GM12873 (cell line): ENCODE measurements at regions not wholly inside any gene's neighbourhood (a gene's known extent, or its start where the extent isn't known, plus 50 kb on each side); places are given as distances from the start of the nearest gene placed in this dataset.

Experiments used
- CTCF ChIP-seq: IDR thresholded peaks from 2 replicates; pipeline ENCODE4 v1.5.1; 2012; ENCODE audit warnings: low read depth, mild to moderate bottlenecking, moderate library complexity, low read length, control low read depth; ENCODE audit not compliant: insufficient read depth; ENCODE audit errors: missing control alignments

- no peak for TF ChIP-seq CTCF
Measured at GRCh38 chr5:176131771-176132170, 106.5 kb upstream of the SIMC1 start.

GRCh38 chr5:176132471-176133288 lies 105.5 kb upstream of the SIMC1 start:
- TF ChIP-seq CTCF, result no peak

GRCh38 chr5:176133289-176133870 lies 104.8 kb upstream of the SIMC1 start:
- no peak for TF ChIP-seq CTCF

GRCh38 chr5:176133877-176134276 lies 104.3 kb upstream of the SIMC1 start:
- TF ChIP-seq CTCF, result no peak

- no peak for TF ChIP-seq CTCF
Measured at GRCh38 chr5:176134529-176135223, 103.5 kb upstream of the SIMC1 start.

GRCh38 chr5:176144508-176144907 lies 93.7 kb upstream of the SIMC1 start:
- no peak for TF ChIP-seq CTCF

- no peak for TF ChIP-seq CTCF
Measured at GRCh38 chr5:176151281-176151680, 86.9 kb upstream of the SIMC1 start.
